Heart left ventricle (tissue), 13 donors: ENCODE measurements at regions not wholly inside any gene's neighbourhood (a gene's known extent, or its start where the extent isn't known, plus 50 kb on each side); places are given as distances from the start of the nearest gene placed in this dataset.

Source experiments
- CTCF ChIP-seq, 12 donors: fragments of 200-600 bp; sonication (generic) in 4 of 12; IDR thresholded peaks; one replicate each; pipeline versions ENCODE4 v1.5.0 to v1.8.0; 2018 to 2022; ENCODE audit warnings: antibody characterized with exemption in 12 of 12, mild to moderate bottlenecking in 5 of 12
- POLR2A ChIP-seq, 2 donors: fragments of 450-650 bp; IDR thresholded peaks; one replicate each; pipeline ENCODE4 v1.6.1; 2017; ENCODE audit warnings: antibody characterized with exemption in 2 of 2, mild to moderate bottlenecking in 2 of 2, moderate library complexity in 2 of 2
- donor health status: ischemic (EF 13 %, LVEDD 7.1; RV severe dilation, severe dysfunction).
- donor health status: DM: no; HTN: yes; CAD: no.
- donor health status: DM: no; HTN: no; CAD: no.
- donor health status: ischemic (EF 25% LVEDD 6.9; RV normal size, moderate dysfunction).
- donor health status: ischemic (EF 25% LVEDD 5.7; RV mildly dilated, moderate dysfunction).
- donor health status: ischemic (EF 35%, LVEDD 5.7; RV mildly dilated, moderate dysfunction).
- donor health status: nonischemic (EF 11% LVEDD 7.7; RV severe dilation, severe dysfunction).
- donor health status: DM: yes; HTN: yes; CAD: no.
- donor health status: PGD.
- donor health status: ischemic (EF 29% LVEDD 5.4; RV normal size, mild dysfunction).
- donor health status: nonischemic (EF 23%, LVEDD 6.1; RV moderate dilation, normal function).

DNA sequence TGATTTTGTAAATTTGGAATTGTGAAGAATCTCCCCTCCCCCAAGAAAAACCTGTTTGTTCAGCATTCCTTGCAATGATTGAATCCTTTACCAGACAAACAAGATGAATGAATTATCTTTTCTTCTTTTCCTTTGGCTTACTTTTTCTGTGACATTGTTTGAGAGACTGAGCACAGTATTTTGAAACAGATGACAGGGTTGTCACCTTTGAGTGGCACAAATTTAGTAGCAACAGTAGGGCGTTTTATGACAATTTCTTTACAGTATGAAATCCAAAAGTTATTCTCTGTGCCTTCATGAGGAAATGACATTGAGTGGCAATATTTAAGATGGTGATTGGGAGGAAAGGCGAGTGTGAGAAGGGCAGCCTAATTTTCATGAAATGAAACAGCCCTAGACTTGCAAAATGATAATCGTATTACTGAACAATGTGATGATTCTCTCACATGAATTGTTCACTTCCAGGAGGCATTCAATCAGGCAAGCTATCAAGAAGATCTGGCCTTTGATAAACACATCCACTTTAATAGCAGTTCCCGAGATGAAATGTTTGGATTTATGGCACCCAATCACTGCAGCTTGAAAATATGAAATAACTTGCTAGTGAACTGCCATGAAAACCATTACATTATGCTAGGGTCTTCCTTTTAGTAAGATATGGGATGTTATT lies 68.6 kb upstream of the SCEL start:
- TF ChIP-seq CTCF (IDR thresholded peaks at IDR 0.05) (no peak), POLR2A (IDR thresholded peaks at IDR 0.05) (no peak)
